ENCODE measurements at regions not wholly inside any gene's neighbourhood (a gene's known extent, or its start where the extent isn't known, plus 50 kb on each side); places are given as distances from the start of the nearest gene placed in this dataset.

DNA sequence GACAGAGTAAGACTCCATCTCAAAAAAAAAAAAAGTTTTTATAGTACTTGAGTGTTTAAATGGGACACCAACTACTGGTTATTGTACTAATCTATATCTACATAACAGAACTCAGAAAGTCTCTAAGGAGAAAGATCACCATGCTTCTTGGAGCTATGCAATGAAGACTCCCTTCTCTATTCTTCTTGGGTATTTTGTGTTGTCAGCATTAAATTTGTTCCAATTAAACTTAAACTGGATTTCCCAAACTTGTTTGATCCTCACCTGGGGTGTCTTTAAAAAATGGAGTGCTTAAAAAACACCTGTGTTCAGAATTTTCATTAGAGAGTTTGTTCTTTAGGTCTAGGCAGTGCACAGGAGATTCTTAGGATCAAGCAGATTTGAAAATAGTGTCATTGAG, 536.0 kb downstream of the GATA3 start:
- H3K36me3 ChIP-seq (ENCODE audit: insufficient read depth, low read length) = no peaks in the 10 kb centered on the region
- no peaks in the 10 kb centered on the region for H3K9me3 ChIP-seq (ENCODE audit: control insufficient read depth in 1 of 2, insufficient read depth in 1 of 2, low read length in 2 of 2)
- Mint-ChIP-seq H3K4me3 (no peak overlapping the region), H3K27me3 (peaks cover 45% of the 10 kb centered on the region), H3K4me1 (ENCODE audit: low read depth) (no peaks in the 10 kb centered on the region), H3K9me3 (no peaks in the 10 kb centered on the region), H3K27ac (no peak overlapping the region), H3K36me3 (ENCODE audit: low read depth) (no peaks in the 10 kb centered on the region)
- POLR2A ChIA-PET = no interaction called here
- TF ChIP-seq, protein P1, sequence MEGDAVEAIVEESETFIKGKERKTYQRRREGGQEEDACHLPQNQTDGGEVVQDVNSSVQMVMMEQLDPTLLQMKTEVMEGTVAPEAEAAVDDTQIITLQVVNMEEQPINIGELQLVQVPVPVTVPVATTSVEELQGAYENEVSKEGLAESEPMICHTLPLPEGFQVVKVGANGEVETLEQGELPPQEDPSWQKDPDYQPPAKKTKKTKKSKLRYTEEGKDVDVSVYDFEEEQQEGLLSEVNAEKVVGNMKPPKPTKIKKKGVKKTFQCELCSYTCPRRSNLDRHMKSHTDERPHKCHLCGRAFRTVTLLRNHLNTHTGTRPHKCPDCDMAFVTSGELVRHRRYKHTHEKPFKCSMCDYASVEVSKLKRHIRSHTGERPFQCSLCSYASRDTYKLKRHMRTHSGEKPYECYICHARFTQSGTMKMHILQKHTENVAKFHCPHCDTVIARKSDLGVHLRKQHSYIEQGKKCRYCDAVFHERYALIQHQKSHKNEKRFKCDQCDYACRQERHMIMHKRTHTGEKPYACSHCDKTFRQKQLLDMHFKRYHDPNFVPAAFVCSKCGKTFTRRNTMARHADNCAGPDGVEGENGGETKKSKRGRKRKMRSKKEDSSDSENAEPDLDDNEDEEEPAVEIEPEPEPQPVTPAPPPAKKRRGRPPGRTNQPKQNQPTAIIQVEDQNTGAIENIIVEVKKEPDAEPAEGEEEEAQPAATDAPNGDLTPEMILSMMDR (IDR thresholded peaks at IDR 0.05) = no peak
- CTCF ChIA-PET = no interaction called here
- H3K27ac ChIP-seq (ENCODE audit: low read depth in 1 of 2, low read length in 2 of 2) = no peak overlapping the region
- intact Hi-C loops (cut with DNase I, micrococcal nuclease) = no loop called here
- H3K4me3 ChIP-seq (ENCODE audit: low read length) = no peak overlapping the region
- DNase-seq (no peak), ATAC-seq (ENCODE audit: poor library complexity) (no peak)
- no peaks in the 10 kb centered on the region for H3K4me1 ChIP-seq (ENCODE audit: insufficient read depth, low read length)
- no peaks in the 10 kb centered on the region for H3K27me3 ChIP-seq (ENCODE audit: control insufficient read depth in 1 of 2, insufficient read depth in 2 of 2, low read length in 2 of 2)

DNA sequence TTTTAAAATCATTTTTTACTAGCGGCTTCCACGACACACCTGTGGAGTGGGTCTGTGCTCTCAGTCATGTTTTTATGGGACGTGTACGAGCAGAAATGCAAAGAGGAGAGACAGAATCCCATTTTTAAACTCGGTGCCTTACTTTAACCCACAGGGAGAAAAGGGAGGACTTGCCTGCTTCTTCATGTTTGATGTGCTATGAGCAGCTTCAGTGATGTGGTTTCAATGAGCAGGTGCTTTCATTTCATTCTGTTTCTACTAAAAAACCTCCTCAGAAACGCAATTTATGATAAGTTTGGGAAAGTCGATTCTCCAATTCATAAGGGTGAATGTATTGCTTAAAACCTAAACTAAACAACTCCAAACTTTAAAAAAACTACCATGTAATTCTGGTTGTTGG, 537.2 kb downstream of the GATA3 start:
- no peaks in the 10 kb centered on the region for H3K9me3 Mint-ChIP-seq
- DNase-seq (no peak), ATAC-seq (ENCODE audit: poor library complexity) (no peak)
- Histone ChIP-seq H3K27ac (ENCODE audit: low read depth in 1 of 2, low read length in 2 of 2) (no peak overlapping the region), H3K27me3 (ENCODE audit: control insufficient read depth in 1 of 2, insufficient read depth in 2 of 2, low read length in 2 of 2) (no peaks in the 10 kb centered on the region), H3K9me3 (ENCODE audit: control insufficient read depth in 1 of 2, insufficient read depth in 1 of 2, low read length in 2 of 2) (no peaks in the 10 kb centered on the region), H3K4me3 (ENCODE audit: low read length) (no peak overlapping the region), H3K36me3 (ENCODE audit: insufficient read depth, low read length) (no peaks in the 10 kb centered on the region), H3K4me1 (ENCODE audit: insufficient read depth, low read length) (no peaks in the 10 kb centered on the region)
- POLR2A ChIA-PET = no interaction called here
- peaks cover 42% of the 10 kb centered on the region for H3K27me3 Mint-ChIP-seq
- CTCF ChIA-PET = no interaction called here
- intact Hi-C loops (cut with DNase I, micrococcal nuclease) = no loop called here
- TF ChIP-seq, protein P1 (IDR thresholded peaks at IDR 0.05) = no peak
- no peak overlapping the region for H3K27ac Mint-ChIP-seq
- H3K4me3 Mint-ChIP-seq = no peak overlapping the region
- H3K4me1 Mint-ChIP-seq (ENCODE audit: low read depth) = no peaks in the 10 kb centered on the region
- H3K36me3 Mint-ChIP-seq (ENCODE audit: low read depth) = no peaks in the 10 kb centered on the region

DNA sequence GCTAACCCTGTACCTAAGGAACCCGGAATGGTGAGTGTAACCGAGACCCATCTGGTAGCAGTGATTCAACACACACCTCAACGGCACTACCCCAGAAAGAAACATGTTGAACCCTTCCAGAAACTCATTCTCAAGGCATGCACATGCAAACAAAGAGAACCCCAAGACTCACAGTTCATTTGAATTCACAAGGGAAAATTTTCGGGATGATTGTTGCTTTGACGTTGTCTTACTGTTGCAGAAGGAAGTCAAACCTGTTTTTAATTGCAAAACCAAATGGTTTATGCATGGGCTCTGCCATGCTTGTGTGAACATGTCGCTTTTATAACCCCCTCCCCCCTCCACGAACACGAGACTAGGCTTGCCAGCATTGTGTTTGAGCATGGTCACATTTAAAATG, 539.7 kb downstream of the GATA3 start:
- H3K27ac ChIP-seq (ENCODE audit: low read depth in 1 of 2, low read length in 2 of 2) = no peak overlapping the region
- no peaks in the 10 kb centered on the region for H3K36me3 ChIP-seq (ENCODE audit: insufficient read depth, low read length)
- ChIA-PET CTCF (no interaction called here), POLR2A (no interaction called here)
- no peak for DNase-seq
- Mint-ChIP-seq H3K27me3 (peaks cover 21% of the 10 kb centered on the region), H3K4me1 (ENCODE audit: low read depth) (no peaks in the 10 kb centered on the region), H3K4me3 (no peak overlapping the region), H3K27ac (no peak overlapping the region), H3K9me3 (no peaks in the 10 kb centered on the region), H3K36me3 (ENCODE audit: low read depth) (no peaks in the 10 kb centered on the region)
- H3K27me3 ChIP-seq (ENCODE audit: control insufficient read depth in 1 of 2, insufficient read depth in 2 of 2, low read length in 2 of 2) = no peaks in the 10 kb centered on the region
- no peak overlapping the region for H3K4me3 ChIP-seq (ENCODE audit: low read length)
- ATAC-seq (ENCODE audit: poor library complexity) = no peak
- no peaks in the 10 kb centered on the region for H3K4me1 ChIP-seq (ENCODE audit: insufficient read depth, low read length)
- H3K9me3 ChIP-seq (ENCODE audit: control insufficient read depth in 1 of 2, insufficient read depth in 1 of 2, low read length in 2 of 2) = no peaks in the 10 kb centered on the region
- intact Hi-C loops (cut with DNase I, micrococcal nuclease) = no loop called here
- TF ChIP-seq, protein P1 (IDR thresholded peaks at IDR 0.05) = no peak

Data from CD4-positive, alpha-beta T cell (primary cell).